HK-2 (cell line): ENCODE measurements at regions not wholly inside any gene's neighbourhood (a gene's known extent, or its start where the extent isn't known, plus 50 kb on each side); places are given as distances from the start of the nearest gene placed in this dataset.
A peak's percentile ranks its signal among the peaks of the same experiment; 100 is the strongest.
"Not testable (repeated sequence)": the region's sequence is repeated elsewhere in the genome, so short reads cannot be mapped to it uniquely, and the experiment has no call there.

ENCODE experiments used
- DNase-seq: peaks from one replicate; pipeline ENCODE4 v3.0.0-alpha.2; 2018; ENCODE audit not compliant: unreplicated experiment

DNA sequence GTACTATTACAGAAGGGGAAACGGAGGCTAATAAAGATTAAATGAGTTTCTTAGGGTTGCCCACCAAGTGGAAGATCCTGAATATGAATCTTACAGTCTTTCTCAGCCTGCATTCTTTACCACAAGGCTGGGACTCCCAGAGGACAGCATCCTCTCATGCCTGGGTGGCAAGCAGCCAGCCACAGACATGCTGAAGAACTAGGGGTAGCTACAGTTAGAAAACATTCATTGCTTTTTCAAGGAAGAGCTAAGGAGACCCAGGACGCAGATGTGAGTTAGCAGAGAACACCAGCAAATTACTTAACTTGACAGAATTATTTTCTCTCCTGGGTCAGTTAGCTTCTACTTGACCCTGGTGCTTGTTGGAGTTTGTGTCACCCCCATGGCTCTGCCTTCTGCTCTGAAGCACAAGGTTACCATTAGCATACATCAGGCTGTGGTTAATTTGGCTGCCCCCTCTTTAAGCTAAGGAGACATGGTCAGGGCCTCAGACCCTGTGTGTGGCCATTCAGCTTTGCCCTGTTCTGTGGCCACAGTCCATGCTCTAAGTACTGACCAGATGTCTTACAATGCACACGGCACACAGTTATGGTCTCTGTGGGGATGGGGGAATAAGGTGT, 132.3 kb upstream of the TNP1 start:
- no peak for DNase-seq

GRCh38 chr2:216991563-216991962, 131.7 kb upstream of the TNP1 start:
- DNase-seq: no peak

DNA sequence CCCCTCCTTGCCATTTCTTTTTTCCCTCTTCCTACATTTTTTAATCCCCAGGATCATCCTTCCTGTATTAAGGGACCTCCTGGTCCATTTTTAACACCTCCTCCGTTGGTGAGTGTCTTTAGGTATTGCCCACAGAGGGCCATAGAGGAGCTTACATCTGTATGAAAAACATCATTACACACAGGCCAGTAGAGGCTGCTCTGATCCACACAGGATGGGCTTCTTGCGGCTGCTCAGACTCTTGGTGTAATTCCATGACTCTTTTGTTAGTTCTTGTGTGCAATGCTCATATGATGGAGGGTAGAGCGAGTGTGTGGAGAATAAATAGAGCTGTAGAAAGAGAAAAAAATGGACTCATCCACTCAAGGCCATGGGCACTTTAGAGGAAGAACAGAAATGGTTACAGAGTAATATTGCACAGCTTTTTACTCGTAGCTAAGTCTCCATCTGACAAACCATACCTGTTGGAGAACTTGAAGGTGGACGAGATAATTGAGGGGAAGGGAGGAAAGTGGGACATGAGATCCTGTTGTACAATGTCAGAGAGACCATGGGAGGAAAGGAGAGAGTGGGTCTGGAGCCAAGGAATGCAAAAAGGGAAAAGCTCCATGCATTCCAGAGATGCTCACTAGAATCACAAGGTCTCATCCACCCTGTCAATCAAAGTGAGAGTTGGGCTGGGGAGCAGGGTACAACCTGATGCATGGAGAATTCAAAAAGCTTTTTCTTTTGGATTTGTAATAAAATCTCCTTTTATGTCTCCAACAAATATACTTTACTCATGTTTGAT, 129.7 kb upstream of the TNP1 start:
- DNase-seq: no peak

DNA sequence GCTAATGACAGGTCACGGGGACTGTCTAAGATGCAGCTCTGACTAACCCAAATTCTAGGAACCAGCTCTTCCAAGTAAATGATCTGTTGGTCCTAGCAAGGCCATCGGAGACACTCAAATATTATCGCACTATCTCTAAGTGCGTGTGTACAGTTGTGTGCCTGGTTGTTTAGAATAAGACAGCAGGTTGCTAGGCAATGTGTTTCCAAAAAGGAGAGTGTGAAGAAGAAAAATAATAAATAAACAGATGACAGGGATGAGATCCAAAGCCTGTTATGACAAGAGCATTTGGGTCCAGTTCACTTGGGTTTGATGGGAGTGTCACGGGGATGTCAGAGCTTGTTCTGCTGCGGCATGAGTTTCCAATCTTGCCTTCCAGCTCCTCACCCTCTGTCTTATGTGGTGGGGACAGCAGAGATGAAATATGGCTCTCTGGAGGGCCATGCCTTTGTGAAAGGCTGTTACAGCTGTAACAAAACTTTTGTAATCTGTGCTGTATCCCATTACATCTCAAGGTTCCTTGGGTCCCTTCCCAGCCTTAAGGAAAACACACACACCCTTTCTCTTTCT, 127.5 kb upstream of the TNP1 start:
- DNase-seq: no peak

GRCh38 chr2:216985658-216986141, 125.8 kb upstream of the TNP1 start:
- no peak for DNase-seq

GRCh38 chr2:216984937-216985336, 125.1 kb upstream of the TNP1 start:
- no peak for DNase-seq

GRCh38 chr2:216981951-216982350, 122.1 kb upstream of the TNP1 start:
- not testable (repeated sequence) for DNase-seq

GRCh38 chr2:216980510-216980909, 120.6 kb upstream of the TNP1 start:
- not testable (repeated sequence) for DNase-seq

DNA sequence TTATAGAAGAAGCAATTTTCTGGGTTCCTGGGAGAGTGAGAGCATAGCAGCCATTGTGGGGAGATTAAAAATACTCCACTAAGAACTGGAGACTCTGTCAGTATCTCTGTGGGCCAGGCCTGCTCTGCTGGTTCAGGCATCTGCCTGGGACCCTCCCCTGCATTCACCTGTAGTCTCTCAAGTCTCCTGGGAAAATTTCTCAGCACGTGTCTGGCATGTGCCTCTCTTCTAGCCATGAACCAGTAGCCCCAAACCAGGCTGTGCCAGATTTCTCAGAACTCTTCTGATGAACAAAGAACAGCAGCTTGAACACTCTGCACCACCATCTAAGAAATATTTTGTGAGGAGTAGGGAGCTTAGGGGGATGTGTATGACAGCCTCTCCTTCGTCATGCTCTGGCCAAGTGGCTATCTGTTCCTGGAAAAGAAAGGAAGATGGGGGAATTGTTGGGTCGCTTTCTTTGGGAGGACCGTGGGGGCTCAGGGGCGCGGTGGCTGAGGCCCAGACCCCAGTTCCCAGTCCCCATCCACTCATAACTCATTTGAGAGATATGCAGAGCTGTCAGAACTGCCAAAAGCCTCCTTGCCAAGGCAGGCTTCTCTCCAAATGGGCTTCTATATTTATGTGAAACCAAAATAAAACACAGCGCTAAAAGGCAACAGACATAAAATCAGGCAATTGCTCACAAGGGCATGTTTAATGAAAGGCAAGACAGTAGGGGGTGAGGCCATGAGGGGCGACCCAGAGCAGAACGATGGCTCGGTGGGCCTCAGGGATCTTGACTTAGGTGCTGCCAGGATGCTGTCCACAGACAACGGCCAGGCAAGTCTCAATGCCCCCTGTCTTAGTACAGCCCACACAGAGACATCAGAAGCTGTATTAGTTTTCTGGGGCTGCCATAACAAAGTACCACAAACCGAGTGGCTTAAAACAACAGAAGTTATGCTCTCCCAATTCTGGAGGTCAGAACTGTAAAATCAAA, 114.7 kb upstream of the TNP1 start:
- no peak for DNase-seq

- no peak for DNase-seq
These were observed 111.7 kb upstream of the TNP1 start for GRCh38 chr2:216971593-216971992.

GRCh38 chr2:216970359-216970915, 110.6 kb upstream of the TNP1 start:
- DNase-seq: no peak

DNA sequence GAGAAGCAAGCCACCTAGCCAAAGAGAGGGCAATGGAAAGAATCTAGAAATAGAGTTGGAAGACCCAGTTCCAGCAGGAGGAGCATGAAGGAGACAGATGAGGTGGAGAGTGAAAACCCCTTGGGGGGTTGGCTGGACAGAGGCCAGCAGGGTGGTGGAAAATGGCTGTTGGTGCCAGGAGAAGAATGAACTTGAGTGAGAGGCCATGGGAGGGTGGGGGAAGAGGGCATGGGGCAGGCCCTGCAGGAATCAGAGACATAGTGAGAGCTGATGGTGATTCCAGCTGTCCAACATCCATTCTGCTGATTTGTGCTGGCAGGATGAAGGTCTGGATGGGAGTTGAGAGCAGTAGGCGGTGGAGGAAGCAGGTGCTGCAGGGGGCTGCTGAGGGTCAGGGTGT, 108.0 kb upstream of the TNP1 start:
- DNase-seq: no peak

- DNase-seq: no peak
These were observed 100.9 kb upstream of the TNP1 start for GRCh38 chr2:216960671-216961268.

- no peak for DNase-seq
These were observed 99.6 kb upstream of the TNP1 start for GRCh38 chr2:216959433-216959832.

DNA sequence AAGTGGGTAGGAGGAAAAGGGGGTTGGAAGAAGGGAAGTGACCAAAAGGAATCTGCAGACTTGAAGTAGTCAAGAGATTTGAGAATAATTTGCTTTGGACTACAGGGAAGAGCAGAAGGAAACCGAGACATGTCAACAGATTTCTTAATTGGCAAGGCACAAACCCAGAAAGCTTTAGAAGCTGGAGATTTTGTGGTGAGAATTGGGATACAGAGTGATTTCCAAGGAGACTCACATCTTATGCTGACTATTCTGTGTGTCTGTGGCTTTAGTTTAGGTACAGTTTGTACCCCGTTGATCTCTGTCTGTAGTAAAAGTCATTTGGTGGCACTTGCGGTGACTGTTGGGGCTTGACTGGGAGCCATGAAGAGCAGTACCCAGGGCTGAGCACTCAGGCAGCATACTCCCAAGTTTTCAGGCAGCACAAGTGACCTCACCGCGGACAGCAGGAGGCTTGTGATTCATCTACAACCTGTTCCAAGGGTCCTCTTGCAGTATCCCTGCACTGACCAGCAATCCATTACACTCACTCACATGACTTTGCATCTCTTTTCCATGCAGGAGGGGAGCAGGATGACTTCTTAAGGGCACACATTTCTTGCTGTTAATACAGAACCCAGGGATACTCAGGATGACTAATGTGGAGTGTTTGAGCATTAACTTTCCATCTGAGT, 97.1 kb upstream of the TNP1 start:
- peak; percentile 68 for DNase-seq

GRCh38 chr2:216951171-216951570, 91.3 kb upstream of the TNP1 start:
- DNase-seq: no peak

DNA sequence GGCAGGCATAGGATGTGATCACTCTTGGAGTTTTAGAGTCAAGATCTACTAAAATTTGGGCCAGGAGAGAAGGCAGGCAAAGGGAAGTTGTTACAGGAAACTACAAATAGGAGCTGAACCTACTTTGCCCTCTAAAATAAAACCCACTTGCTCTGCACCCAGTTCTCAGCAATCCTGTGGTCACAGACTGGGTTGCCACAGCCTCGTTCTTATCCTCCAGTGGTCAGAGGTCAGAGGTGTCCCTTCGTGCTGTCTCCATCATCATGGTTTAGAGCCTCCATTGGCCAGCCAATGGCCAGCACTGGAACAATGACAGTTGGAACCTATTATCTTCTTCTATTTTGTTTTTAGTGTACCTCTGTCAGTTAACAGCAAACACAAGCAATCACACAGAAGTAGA, 90.7 kb upstream of the TNP1 start:
- no peak for DNase-seq

GRCh38 chr2:216949700-216950413, 90.0 kb upstream of the TNP1 start:
- DNase-seq: no peak

DNA sequence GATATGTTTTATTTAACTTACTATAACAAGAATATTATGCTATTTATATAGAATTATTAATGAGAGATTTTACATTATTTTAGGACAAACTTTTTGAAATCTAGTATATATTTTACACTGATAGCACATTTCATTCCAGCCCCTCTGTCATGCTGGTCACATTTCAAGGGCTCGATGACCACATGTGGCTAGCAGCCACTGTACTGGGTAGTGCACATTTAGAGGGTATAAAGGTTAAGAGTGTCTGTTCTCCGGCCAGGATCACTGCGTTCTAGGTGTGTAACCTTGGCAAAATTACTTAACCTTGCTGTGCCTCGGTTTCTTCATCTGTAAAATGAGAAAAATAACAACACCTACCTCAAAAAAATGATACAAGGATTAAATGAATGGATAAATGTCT, 87.2 kb upstream of the TNP1 start:
- no peak for DNase-seq

DNA sequence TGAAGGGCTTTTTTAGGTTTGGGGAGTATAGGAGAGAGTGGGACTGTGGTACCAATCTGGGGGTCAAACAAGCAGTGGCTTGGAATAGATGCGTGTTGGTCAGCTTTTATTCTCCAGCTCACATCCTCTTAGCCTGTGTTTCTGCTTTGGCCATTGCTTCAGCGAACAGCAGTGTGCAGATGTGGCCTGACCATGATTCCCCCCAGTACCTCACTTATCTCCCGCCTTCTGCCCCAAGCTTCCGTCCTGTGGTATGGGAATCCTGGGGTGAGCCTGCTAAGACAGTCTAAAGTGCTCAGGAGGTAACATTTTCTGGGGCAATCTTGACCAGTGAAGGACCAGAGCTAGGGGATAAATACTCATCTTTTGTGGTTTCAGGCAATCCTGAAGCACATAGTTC, 84.9 kb upstream of the TNP1 start:
- no peak for DNase-seq
